ENCODE measurements at regions not wholly inside any gene's neighbourhood (a gene's known extent, or its start where the extent isn't known, plus 50 kb on each side); places are given as distances from the start of the nearest gene placed in this dataset.

- TF ChIP-seq CTCF (IDR thresholded peaks at IDR 0.05) = peak in 2 of 3 experiments; percentile 10 to 22
- no peak for TF ChIP-seq POLR2A (IDR thresholded peaks at IDR 0.05)
Observed at GRCh38 chr3:177359593-177360357, 162.5 kb upstream of the TBL1XR1 start.

Data from testis (tissue), 2 donors.